ENCODE measurements at regions not wholly inside any gene's neighbourhood (a gene's known extent, or its start where the extent isn't known, plus 50 kb on each side); places are given as distances from the start of the nearest gene placed in this dataset.

DNA sequence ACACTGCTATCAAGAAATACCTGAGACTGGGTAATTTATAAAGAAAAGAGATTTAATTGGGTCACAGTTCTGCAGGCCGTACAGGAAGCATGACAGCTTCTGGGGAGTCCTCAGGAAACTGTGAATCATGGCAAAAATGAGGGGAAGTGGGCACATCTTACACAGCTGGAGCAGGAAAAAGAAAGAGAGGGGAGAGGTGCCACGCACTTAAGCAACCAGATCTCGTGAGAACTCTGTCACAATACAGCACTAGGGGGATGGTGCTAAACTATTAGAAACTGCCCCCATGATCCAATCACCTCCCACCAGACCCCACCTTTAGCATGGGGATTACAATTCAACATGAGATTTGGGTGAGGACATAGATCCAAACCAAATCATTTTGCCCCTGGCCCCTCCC lies 105.5 kb upstream of the CPLX2 start:
- DNase-seq (ENCODE audit: low read depth) = no peak

DNA sequence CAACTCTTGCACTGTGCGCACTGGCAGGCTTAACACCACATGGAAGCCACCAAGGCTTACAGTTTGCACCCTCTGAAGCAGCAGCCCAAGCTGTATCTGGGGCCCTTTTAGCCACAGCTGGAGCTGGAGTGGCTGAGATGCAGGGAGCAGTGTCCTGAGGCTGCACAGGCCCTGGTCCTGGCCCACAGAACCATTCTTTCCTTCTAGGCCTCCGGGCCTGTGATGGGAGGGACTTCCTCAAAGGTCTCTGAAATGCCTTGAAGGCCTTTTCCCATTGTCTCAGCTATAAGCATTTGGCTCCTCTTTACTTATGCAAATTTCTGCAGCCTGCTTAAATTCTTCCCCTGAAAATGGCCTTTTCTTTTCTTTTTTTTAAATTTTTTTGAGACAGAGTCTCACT lies 104.4 kb upstream of the CPLX2 start:
- DNase-seq (ENCODE audit: low read depth) = no peak

DNA sequence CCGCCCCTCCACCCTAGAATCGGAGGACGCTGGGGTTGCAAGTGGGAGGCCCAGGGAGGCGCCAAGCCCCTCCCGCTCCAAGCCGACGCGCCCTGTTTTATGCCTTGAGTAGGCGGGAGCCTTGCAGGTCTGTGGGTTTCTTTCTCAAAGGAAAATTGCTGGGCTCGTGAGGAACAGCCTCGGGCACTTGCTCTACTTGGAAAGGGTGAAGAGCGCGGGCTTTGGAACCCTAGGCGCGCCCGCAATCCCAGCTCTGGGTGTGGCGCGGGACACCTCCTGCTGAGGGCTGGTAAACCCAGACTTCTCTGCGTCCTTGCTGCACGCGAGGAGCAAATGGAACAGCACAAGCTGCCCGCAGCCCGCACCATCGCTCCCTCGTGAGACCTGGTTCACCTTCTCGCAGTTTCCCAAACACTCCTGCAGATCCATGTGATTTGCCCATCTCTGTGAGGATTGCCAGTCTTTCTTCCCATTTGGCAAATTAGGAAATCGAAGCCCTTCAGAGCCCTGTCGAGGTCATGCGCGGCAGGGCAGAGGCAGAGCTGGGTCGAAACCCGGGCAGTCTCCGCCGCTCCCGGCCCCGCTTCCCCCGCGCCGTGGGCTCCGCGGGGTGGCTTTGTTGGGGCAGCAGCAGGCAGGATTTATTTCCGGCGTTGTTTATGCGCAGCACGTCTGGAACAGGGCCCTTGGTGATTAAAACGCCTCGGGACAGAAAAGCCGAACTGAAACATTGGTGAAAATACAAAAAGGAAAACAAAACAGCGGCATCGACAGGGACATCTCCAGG lies 98.4 kb upstream of the CPLX2 start:
- DNase-seq (ENCODE audit: low read depth) = no peak

DNA sequence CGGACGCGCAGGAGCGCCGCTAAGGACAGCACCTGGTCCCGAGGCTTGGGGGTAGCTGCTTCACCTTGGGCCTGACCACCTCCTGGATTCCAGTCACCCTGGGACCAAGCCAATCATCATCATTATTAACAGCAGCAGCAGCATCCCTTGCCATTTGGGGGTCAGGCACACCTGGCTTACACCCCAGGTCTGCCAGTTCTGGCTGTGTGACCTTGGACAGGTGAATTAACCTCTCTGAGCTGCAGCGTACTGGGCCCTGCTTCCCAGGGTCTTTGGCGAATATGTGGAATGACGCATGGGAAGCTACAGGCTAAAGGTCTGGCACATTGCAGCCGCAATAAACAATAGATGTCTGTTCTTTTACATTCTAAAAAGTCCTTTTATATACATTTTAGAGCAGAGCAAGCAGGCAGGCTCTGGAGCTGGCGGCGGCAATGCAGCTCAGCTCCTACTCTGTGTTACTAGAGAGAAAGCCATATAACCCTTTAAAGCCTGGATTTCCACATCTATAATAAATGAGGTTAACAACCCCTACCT lies 97.8 kb upstream of the CPLX2 start:
- DNase-seq (ENCODE audit: low read depth) = no peak

DNA sequence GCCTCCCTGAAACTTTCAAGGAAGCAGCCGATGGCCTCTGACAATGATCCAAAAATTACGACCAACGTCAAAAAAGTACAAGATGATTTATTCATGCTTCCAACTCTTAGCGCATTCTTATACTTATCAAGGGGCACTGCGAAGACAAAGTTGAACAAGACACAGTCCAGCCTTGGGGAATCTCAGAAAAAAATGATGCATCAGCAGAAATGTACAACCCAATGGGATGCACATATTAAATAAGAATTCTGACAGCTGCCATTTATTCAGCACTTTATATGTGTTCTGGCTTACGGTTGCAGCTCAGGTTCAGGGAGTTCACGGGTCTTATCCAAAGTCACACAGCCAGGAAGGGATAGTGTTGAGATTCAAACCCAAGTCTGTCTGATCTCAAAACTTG lies 96.0 kb upstream of the CPLX2 start:
- DNase-seq (ENCODE audit: low read depth) = no peak

DNA sequence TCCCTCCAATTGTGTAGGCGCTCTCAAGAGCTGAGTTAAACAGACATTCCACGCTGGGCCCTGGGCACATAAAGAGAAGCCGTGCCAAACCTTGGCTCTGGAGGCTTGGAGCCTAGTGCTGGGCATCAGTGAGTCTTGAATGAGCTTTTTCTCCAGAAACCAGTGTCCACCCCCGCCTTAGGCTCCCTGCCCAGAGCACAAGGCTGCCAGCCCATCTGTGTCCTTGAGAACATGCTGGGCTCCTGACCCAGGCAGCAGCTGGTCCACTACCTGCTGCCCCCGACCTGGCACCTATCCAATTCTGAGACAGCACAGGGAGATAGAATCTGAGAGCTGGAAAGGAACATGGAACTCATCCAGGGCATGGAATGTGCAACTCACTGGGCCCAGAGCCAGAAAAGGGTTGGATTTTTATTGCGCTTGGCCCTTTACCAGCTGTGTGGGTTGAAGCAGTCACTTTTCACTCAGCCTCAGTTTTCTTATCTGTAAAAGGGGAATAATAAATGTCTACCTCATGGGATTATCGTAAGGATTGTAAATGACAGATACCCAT lies 92.4 kb upstream of the CPLX2 start:
- no peak for DNase-seq (ENCODE audit: low read depth)

DNA sequence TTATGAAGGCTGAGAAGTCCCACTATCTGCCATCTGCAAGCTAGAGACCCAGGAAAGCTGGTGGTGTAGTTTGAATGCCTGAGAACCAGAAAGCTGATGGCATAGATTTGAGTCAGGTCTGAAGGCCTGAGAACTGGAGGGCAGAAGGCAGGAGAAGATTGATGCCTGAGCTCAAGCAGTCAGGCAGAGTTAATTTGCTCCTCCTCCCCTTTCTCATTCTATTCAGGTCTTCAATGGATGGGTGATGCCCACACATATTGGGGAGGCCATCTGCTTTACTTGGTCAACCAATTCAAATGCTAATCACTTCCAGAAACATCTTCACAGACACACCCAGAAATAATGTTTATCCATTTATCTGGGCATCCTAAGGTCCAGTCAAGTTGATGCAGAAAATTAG lies 87.6 kb upstream of the CPLX2 start:
- DNase-seq (ENCODE audit: low read depth) = no peak

DNA sequence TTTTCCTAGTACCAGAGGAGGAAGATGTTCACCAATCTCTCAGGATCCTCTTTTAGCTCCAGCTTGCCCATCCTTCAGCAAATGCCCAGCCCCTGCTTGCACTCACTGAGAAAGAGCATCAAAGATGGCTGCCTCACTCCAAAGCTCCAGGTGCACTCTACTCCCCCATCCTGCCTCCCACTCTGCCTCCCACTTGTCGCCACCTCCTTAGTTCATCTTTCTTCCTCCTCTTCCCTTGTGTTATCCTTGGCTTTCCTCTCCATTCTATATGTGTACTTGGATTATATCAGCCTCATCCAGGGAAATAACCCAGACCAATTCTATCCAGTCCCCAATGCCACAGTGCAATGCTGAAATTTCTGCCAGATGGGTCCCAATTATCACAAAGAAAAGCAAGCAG lies 87.1 kb upstream of the CPLX2 start:
- DNase-seq (ENCODE audit: low read depth) = no peak

DNA sequence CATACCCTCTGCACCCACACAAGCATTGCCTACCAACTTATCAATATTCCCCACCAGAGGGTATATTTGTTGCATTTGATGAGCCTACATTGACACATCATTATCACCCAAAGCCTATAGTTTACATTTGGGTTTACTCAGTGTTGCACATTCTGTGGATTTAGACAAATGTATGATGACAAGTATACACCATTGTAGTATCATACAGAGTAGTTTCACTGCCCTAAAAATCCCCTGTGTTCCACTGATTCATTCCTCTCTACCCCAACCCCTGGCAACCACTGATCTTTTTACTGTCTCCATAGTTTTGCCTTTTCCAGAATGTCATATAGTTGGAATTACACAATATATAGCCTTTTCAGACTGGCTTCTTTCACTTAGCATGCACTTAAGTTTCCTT lies 85.7 kb upstream of the CPLX2 start:
- DNase-seq (ENCODE audit: low read depth) = no peak

DNA sequence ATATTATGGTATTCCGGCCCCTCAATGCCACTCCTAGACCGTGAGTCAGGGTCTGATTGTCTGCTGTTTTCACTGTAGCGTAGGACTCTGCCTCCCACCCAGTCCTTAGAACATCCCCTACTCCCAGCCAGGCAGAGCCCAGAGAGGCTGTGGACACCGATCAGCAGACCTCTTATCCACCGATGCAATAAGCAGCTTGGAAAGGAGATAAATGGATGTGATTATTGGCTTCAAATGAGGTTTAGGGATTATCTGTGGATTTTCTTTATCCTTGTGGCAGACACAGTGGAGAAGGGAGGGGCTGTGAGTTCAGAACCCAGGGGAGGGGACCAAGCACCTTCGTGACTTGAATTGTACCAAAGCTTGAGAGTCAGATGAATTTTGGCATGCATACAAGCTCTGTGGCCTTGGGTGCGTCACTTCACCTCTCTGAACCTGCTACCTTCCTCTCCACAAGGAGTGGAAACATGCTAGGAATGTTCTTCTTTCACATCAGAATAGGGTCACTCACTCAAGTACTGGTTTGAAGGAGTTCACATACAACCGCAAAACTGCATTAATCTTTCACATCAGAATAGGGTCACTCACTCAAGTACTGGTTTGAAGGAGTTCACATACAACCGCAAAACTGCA lies 83.1 kb upstream of the CPLX2 start:
- no peak for DNase-seq (ENCODE audit: low read depth)

DNA sequence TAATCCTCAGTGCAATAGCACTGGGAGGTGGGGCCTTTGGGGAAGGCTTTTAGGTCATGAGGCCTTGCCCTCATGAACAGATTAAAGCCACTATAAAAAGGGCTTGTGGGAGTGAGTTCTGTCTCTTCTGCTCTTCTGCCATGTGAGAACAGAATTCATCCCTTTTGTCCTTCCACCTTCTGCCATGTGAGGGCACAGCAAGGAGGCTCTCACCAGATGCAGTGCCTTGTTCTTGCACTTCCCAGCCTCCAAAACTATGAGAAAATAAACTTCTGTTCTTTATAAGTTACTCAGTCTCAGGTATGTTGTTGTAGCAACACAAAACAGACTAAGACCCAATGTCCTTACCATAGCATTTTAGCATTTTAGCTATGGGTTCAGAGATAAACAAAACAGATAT lies 81.7 kb upstream of the CPLX2 start:
- no peak for DNase-seq (ENCODE audit: low read depth)

DNA sequence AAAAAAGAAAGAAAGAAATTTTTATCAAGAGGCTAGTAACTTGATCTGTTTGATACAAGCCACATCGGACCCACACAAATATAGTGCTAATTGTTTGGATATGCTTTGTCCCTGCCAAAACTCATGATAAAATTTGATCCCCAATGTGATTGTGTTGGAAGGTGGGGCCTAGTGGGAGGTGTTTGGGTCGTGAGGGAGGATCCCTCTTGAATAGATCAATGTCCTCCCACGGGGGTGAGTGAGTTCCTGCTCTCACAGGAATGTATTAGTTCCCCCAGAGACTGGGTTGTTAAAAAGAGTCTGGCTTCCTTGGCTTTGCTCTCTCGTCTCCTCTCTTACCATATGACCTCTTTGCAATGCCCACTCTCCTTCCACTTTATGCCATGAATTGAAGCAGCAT lies 80.6 kb upstream of the CPLX2 start:
- DNase-seq (ENCODE audit: low read depth) = no peak

DNA sequence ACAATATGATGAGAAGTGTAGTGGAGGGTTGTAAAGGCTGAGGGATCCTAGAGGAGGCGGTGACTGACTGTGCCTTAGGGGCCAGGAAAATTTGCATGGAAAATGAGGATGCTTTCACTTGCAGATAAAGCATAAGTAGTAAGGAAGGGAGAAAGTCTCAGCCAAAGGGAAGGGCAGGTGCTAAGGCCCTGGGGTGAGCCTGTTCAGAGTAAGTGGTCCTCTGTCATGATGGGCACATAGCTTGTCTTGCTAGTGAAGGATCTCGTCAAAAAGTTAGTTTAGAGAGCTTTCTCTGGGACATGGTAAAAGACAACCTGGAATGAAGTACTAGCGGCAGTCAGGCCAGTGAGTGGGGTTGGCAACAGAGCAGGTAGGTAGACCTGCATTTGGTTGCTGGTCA lies 75.4 kb upstream of the CPLX2 start:
- DNase-seq (ENCODE audit: low read depth) = no peak

DNA sequence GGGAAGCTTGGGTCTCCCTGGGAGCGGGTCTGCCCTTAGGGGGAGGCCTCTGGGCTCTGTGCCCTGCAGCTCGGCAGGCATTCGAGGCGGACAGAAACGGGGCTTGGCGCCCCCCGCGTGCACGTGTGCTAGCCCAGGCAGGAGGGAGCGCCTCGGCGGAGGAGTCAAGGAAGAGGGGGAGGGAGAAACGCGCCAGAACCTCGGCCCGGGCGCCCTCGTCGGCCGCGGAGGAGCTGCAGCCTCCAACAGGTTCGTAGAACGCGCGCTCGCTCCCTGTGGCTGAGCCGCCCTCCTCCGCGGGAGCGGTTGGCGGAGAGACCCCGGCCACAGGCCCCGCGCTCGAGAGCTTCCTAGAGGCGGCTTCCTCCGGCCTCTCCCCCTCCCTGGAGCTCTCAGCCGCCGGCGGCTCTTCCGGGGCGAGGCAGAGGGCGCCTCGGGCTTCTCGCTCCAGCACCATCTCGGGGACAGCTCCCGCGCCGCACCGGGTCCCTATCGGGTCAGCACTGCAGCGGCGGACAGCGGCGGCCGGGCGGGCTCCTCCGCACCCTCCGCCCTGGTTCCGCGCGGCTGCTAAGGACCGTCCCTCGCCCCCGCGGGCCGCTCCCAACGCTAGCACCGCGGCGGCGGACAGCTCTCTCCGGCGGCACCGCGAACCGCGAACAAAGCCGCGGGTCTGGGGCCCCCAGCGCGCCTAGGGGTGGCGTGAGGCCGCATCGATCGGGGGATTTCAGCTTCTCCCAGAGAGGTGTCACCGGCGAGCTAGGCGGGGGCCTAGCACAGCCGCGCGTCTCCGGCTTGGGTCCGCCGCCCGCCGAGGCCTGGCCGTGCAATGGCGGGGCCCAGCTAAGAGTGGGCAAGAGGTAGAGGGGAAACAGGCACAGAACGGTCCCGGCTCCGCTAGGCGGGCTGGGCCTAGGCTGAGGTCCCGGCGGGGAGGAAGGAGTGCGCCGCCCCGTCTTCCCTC lies 74.6 kb upstream of the CPLX2 start:
- DNase-seq (ENCODE audit: low read depth) = peak; percentile 53

DNA sequence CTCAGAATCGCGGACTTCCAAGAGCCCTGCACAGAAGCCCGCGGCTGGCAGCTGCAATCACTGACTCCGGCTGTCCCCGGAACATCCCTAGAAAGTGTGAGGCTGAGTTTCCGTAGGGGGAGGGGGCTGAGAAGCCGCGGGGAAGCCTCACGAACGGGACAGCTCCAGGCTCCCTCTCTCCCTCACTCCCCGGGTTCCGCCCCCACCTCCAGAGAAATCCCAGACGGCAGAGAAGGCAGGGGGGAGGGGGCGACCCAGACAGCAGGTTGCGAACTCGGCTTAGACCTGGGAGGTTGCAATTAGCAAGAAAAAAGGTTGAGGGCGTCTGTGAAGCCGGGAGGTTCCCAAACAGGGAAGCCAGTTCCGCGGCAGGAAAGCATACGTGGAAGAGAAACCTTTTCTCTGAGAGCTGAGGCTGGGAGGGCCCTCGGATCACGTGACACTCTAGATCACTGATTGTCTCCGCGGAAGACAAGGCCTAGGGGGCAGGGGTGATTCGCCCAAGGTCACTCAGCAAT lies 73.8 kb upstream of the CPLX2 start:
- DNase-seq (ENCODE audit: low read depth) = no peak

DNA sequence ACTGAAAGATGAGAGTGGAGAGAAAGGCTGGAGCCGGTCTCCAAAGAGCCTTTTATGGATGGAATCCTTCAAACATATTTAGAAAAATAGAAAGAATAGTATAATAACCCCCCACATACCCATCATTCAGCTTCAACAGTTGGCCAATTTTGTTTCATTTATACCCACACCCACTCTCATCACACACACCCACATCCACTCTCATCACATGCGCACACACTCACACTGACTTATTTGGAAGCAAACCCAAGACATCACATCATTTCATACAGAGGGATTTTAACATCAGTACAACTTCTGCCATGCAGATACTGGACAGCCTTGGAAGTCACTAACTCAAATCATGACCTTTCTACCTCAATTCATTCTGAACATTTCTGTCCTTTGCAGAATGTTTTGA lies 72.8 kb upstream of the CPLX2 start:
- no peak for DNase-seq (ENCODE audit: low read depth)

DNA sequence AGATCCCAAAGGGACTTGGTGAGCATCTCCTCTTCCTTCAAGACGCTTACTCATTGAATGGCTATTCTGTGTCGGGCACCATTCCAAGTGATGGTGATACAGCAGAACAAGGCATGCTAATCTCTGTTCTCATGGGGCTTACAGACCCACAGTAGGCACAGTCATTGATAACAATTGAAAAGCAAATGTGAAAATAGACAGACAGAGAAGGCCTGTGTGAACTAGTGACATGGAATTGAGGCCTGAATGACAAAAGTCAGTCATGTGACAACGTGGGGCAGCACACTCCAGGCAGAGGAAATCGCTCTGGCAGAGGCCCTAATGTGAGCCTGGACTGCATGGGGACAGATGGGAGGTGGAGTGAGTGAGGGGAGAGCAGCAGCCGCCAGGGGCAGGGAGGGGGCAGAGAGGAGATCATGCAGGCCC lies 70.7 kb upstream of the CPLX2 start:
- DNase-seq (ENCODE audit: low read depth) = no peak

DNA sequence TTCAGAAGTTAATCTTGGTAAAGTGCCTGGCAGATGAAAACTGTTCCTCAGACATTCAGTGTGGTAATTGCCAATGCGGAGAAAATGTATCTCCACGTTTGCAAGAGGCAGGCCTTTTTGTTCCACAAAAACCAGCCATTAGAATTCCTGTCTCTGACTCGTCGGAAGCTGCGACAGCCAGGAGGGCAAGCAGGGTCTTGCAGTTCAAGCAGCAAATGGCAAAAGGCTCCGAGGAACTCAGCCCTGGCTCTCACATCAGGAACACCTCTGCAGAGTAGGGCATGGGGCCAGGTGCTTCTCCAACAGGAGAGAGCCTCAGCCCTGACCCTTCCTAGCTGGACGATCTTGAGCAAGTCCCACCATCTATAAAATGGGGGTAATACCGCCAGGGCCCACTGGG lies 69.0 kb upstream of the CPLX2 start:
- DNase-seq (ENCODE audit: low read depth) = no peak

DNA sequence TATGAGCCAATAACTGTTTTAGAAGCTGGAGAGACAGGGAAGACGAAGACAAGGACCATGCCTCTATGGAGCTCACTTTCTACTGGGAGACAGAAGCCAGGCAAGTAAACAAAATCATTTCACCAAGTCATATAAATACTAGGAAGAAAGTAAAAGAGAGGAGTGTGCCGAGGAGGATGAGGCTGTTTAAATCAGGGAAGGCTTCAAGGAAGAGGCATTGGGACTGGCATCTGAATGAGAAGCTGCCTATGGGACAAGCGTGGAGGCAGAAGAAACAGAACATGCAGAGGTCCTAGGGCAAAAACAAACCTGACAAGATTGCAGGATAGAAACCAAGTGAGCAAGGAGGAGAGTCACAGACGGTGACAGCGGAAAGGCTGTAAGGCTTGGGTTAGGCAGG lies 68.1 kb upstream of the CPLX2 start:
- no peak for DNase-seq (ENCODE audit: low read depth)

DNA sequence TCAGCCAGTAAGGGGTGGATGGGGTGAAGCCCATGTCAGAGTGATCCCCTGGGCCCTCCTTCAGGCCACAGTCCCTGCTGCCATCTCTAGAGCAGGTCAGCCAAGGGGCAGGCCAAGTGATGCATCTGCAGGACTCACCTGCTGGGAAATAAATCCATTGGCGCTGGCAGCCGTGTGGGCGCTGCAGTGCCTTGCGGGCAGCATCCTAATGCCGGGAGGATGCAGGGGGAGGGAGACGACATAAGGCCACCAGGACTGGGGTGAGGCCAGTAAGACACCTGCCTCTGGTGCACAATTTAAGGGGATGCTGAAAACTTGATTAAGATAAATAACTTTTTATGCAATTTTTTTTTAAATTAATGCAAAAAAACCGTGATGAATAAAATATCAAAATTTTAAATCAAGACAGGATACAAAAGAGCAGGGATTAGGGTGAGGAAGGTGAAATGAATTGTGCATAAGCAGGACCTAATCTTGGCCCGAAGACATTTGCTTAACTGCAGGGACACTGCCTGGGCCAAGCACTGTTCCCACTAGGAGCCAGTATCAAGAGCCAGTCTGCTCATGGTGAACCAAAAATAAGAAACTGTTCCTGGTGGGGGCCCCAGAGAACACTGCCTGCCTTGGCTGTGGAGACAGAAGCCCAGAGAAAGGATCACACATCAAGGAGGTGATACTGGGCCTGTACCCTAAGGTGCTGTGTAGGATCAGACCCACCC lies 67.5 kb upstream of the CPLX2 start:
- DNase-seq (ENCODE audit: low read depth) = no peak

DNA sequence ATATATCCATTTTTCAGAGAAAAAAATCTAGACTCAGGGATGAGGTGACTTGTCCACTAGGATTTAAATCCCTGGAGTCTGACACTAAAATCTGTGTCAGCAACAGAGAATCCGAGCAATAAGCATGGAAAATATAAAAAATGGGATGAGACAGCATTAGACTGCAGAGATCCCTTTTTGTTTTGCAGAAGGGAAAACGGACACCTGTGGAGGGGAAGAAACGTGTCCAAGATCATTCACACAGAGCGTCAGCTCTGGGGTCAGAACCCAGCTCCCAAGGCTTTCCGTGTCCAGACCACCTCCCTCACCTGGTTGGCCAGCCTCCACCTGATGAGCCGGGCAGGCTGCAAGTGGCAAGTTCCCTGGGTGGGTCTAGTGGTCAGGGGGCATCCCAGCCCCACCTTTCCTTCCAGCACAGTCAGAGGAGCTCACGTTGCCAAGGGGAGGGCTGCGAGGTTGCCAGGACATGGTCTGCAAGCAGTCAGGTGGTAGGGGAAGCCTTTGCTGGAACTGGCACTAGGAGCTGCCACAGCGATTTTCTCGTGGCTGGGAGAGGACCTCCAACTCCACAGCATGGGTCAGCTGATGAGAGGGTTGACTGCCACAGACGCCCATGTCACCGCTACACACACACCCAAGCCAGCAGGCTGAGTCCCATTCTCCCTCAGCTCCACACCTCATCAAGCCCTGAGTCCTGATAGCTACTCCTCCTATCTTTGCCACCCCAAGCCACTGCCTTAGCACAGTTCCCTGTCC lies 65.9 kb upstream of the CPLX2 start:
- no peak for DNase-seq (ENCODE audit: low read depth)
